Spleen (tissue), 11 donors: ENCODE measurements at regions not wholly inside any gene's neighbourhood (a gene's known extent, or its start where the extent isn't known, plus 50 kb on each side); places are given as distances from the start of the nearest gene placed in this dataset.

Source experiments
- DNase-seq: peaks from one replicate; pipeline ENCODE4 v3.0.0-alpha.2; 2020
- H3K27ac ChIP-seq, 8 donors: fragments of 200-600 bp; sonication (generic) in 7 of 8; 1 replicate in 4 of 8; 2 replicates in 4 of 8; pipeline versions ENCODE4 v1.5.0 to v1.8.0; 2016 to 2021; ENCODE audit warnings: inconsistent platforms in 4 of 8, mild to moderate bottlenecking in 4 of 8, moderate library complexity in 1 of 8
- H3K27me3 ChIP-seq, 7 donors: fragments of 200-600 bp; sonication (generic) in 6 of 7; replicated peaks in 1 of 7; 1 replicate in 4 of 7; 2 replicates in 3 of 7; pipeline versions ENCODE4 v1.5.0 to v1.8.0; 2016 to 2021; ENCODE audit warnings: inconsistent platforms in 3 of 7, mild to moderate bottlenecking in 1 of 7
- H3K36me3 ChIP-seq, 6 donors: fragments of 200-600 bp; sonication (generic) in 5 of 6; 1 replicate in 4 of 6; 2 replicates in 2 of 6; pipeline versions ENCODE4 v1.5.0 to v1.8.0; 2016 to 2021; ENCODE audit warnings: inconsistent platforms in 2 of 6
- H3K4me1 ChIP-seq, 6 donors: fragments of 200-600 bp; sonication (generic) in 5 of 6; 1 replicate in 3 of 6; 2 replicates in 3 of 6; pipeline versions ENCODE4 v1.5.0 to v1.8.0; 2016 to 2021; ENCODE audit warnings: inconsistent platforms in 3 of 6
- H3K4me3 ChIP-seq, 8 donors: fragments of 200-600 bp; sonication (generic) in 7 of 8; 1 replicate in 4 of 8; 2 replicates in 4 of 8; pipeline versions ENCODE4 v1.5.0 to v1.8.0; 2016 to 2021; ENCODE audit warnings: inconsistent platforms in 4 of 8, mild to moderate bottlenecking in 4 of 8, moderate library complexity in 2 of 8
- H3K9me3 ChIP-seq, 8 donors: fragments of 200-600 bp; sonication (generic) in 7 of 8; 1 replicate in 4 of 8; 2 replicates in 4 of 8; pipeline versions ENCODE4 v1.5.0 to v1.8.0; 2016 to 2021; ENCODE audit warnings: inconsistent platforms in 4 of 8
- CTCF ChIP-seq, 11 experiments: fragments of 200-600 bp in 7 of 11; fragments of 450-650 bp in 4 of 11; sonication (generic) in 4 of 11; IDR thresholded peaks in 8 of 11; conservative IDR thresholded peaks in 3 of 11; 1 replicate in 7 of 11; 2 replicates in 4 of 11; pipeline versions ENCODE4 v1.4.0 to v1.8.0; 2016 to 2021; ENCODE audit warnings: antibody characterized with exemption in 11 of 11, inconsistent platforms in 4 of 11, mild to moderate bottlenecking in 1 of 11
- POLR2A ChIP-seq, 3 donors: fragments of 450-650 bp; IDR thresholded peaks; one replicate each; pipeline ENCODE4 v1.5.1; 2017; ENCODE audit warnings: antibody characterized with exemption in 3 of 3, mild to moderate bottlenecking in 1 of 3
- POLR2AphosphoS5 ChIP-seq, 3 donors: sonication (generic); formaldehyde crosslinking; IDR thresholded peaks; one replicate each; pipeline ENCODE4 v1.5.1; 2017; ENCODE audit warnings: antibody characterized with exemption in 3 of 3
- WGBS, 5 donors: extraction: QIAGEN DNeasy Blood & Tissue Kit in 3 of 5; methylation state at CpG; one replicate each; pipeline versions ENCODE4 v1.1.5 to v1.1.7; 2013 to 2018; 5-methylcytosine and 5-hydroxymethylcytosine counted together
- intact Hi-C: fragments of 100-400 bp; cut with DNase I; formaldehyde crosslinking; loops from one replicate; pipeline ENCODE4 v1.15.0; 2023; ENCODE audit warnings: low total_unique reads
- donor health status: healthy with polysubstance abuse.
- donor health status: DM: no; HTN: no; CAD: no; lungs with moderate emphysema.
- donor health status: DM: no; HTN: no; CAD: no.
- donor health status: Bipolar disorder and iron deficiency.
- donor health status: healthy.
- donor health status: DM: no; HTN: no; CAD: no.
- donor health status: DM: yes; HTN: yes; CAD: no.

GRCh38 chr2:175571078-175571653 lies 389.7 kb upstream of the ATP5MC3 start:
- H3K9me3 ChIP-seq, result no peaks in the 10 kb centered on the region
- no peak for TF ChIP-seq POLR2AphosphoS5 (IDR thresholded peaks at IDR 0.05)
- no peak for TF ChIP-seq POLR2A (IDR thresholded peaks at IDR 0.05)
- intact Hi-C loops, result no loop called here
- WGBS, 5 donors, result 72 to 85% (median 76%) methylated on average over 4 of the region's 4 CpGs
- H3K27ac ChIP-seq, result no peak overlapping the region
- no peak for DNase-seq
- H3K36me3 ChIP-seq, result no peaks in the 10 kb centered on the region
- no peak overlapping the region for H3K4me3 ChIP-seq
- H3K27me3 ChIP-seq, result no peaks in the 10 kb centered on the region
- H3K4me1 ChIP-seq, result peaks cover 0 to 20% (median 2%) of the 10 kb centered on the region in 6 donors

GRCh38 chr2:175568109-175568730 lies 386.7 kb upstream of the ATP5MC3 start:
- intact Hi-C loops, result no loop called here
- peaks cover 0 to 12% (median 0%) of the 10 kb centered on the region in 6 donors for H3K4me1 ChIP-seq
- H3K4me3 ChIP-seq, result peak overlapping the region in 2 of 8 donors; percentile 20 to 52
- H3K9me3 ChIP-seq, result no peaks in the 10 kb centered on the region
- no peaks in the 10 kb centered on the region for H3K36me3 ChIP-seq
- TF ChIP-seq POLR2A (IDR thresholded peaks at IDR 0.05) (no peak), POLR2AphosphoS5 (IDR thresholded peaks at IDR 0.05) (no peak), CTCF (IDR thresholded peaks at IDR 0.05 in 8 of 11, conservative IDR thresholded peaks at IDR 0.05 in 3 of 11) (no peak)
- H3K27me3 ChIP-seq, result no peaks in the 10 kb centered on the region
- 88 to 93% (median 90%) methylated on average over 9 of the region's 9 CpGs for WGBS, 5 donors
- no peak for DNase-seq
- H3K27ac ChIP-seq, result peak overlapping the region in 3 of 8 donors; percentile 29 to 38 (median 31)

- TF ChIP-seq POLR2AphosphoS5 (IDR thresholded peaks at IDR 0.05) (no peak), CTCF (IDR thresholded peaks at IDR 0.05 in 8 of 11, conservative IDR thresholded peaks at IDR 0.05 in 3 of 11) (no peak), POLR2A (IDR thresholded peaks at IDR 0.05) (no peak)
- peak overlapping the region in 3 of 8 donors; percentile 29 to 38 (median 31) for H3K27ac ChIP-seq
- peak overlapping the region in 2 of 8 donors; percentile 20 to 52 for H3K4me3 ChIP-seq
- peaks cover 0 to 12% (median 0%) of the 10 kb centered on the region in 6 donors for H3K4me1 ChIP-seq
- H3K27me3 ChIP-seq, result no peaks in the 10 kb centered on the region
- no peaks in the 10 kb centered on the region for H3K9me3 ChIP-seq
- WGBS, 5 donors, result 42 to 50% (median 49%) methylated on average over 4 of the region's 4 CpGs
- intact Hi-C loops, result no loop called here
- no peak for DNase-seq
- H3K36me3 ChIP-seq, result no peaks in the 10 kb centered on the region
Measured at GRCh38 chr2:175567435-175568061, 386.0 kb upstream of the ATP5MC3 start.

GRCh38 chr2:175560521-175561169 lies 379.1 kb upstream of the ATP5MC3 start:
- TF ChIP-seq POLR2A (IDR thresholded peaks at IDR 0.05), result no peak
- no peak for TF ChIP-seq CTCF (IDR thresholded peaks at IDR 0.05 in 8 of 11, conservative IDR thresholded peaks at IDR 0.05 in 3 of 11)
- no peak for TF ChIP-seq POLR2AphosphoS5 (IDR thresholded peaks at IDR 0.05)
- WGBS, 5 donors, result 87 to 94% (median 92%) methylated on average over 5 of the region's 5 CpGs
- no peaks in the 10 kb centered on the region for H3K36me3 ChIP-seq
- no peak for DNase-seq
- intact Hi-C loops, result no loop called here
- no peak overlapping the region for H3K27ac ChIP-seq
- H3K4me1 ChIP-seq, result no peaks in the 10 kb centered on the region
- H3K27me3 ChIP-seq, result peaks cover 0 to 11% (median 0%) of the 10 kb centered on the region in 7 donors
- H3K4me3 ChIP-seq, result no peak overlapping the region
- H3K9me3 ChIP-seq, result no peaks in the 10 kb centered on the region
